ENCODE measurements at regions not wholly inside any gene's neighbourhood (a gene's known extent, or its start where the extent isn't known, plus 50 kb on each side); places are given as distances from the start of the nearest gene placed in this dataset.

GRCh38 chr5:96157841-96158291 lies 196.2 kb upstream of the ELL2 start:
- no peak for TF ChIP-seq CTCF (IDR thresholded peaks at IDR 0.05)
- no peak for TF ChIP-seq ZFX (IDR thresholded peaks at IDR 0.05; ENCODE audit: borderline replicate concordance)
